Vagina (tissue), 2 donors: ENCODE measurements at regions not wholly inside any gene's neighbourhood (a gene's known extent, or its start where the extent isn't known, plus 50 kb on each side); places are given as distances from the start of the nearest gene placed in this dataset.

Experiments used
- POLR2A ChIP-seq, 2 donors: fragments of 450-650 bp; IDR thresholded peaks; one replicate each; pipeline ENCODE4 v1.6.1; 2017; ENCODE audit warnings: antibody characterized with exemption in 2 of 2, mild to moderate bottlenecking in 2 of 2, moderate library complexity in 2 of 2
- TF ChIP-seq, protein P1 (sequence below), 3 experiments: fragments of 450-650 bp in 2 of 3; fragments of 200-600 bp in 1 of 3; sonication (generic) in 1 of 3; IDR thresholded peaks; one replicate each; pipeline ENCODE4 v1.5.1; 2017 to 2019; ENCODE audit warnings: antibody characterized with exemption in 3 of 3, mild to moderate bottlenecking in 2 of 3, moderate library complexity in 2 of 3

DNA sequence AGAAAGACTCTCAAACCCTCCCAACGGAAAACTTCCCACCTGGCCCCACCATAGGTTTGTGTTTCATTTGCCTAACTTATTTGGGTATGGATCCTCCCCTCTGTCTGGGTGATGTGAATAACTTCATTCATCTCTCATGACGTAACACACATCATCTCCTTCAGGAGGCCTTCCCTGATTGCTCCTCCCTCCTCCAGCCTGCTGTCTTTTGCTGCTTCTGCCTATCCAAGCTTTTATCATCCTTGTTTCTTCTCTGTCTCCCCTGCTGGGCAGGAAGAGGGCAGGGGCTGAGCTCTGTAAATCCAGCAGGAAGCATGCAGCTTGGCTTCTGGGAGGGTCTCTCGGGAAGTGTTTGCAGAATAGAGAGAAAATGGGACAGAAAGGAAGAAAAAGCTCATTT lies 766.0 kb upstream of the TBX3 start:
- TF ChIP-seq, protein P1, sequence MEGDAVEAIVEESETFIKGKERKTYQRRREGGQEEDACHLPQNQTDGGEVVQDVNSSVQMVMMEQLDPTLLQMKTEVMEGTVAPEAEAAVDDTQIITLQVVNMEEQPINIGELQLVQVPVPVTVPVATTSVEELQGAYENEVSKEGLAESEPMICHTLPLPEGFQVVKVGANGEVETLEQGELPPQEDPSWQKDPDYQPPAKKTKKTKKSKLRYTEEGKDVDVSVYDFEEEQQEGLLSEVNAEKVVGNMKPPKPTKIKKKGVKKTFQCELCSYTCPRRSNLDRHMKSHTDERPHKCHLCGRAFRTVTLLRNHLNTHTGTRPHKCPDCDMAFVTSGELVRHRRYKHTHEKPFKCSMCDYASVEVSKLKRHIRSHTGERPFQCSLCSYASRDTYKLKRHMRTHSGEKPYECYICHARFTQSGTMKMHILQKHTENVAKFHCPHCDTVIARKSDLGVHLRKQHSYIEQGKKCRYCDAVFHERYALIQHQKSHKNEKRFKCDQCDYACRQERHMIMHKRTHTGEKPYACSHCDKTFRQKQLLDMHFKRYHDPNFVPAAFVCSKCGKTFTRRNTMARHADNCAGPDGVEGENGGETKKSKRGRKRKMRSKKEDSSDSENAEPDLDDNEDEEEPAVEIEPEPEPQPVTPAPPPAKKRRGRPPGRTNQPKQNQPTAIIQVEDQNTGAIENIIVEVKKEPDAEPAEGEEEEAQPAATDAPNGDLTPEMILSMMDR (IDR thresholded peaks at IDR 0.05): no peak
- TF ChIP-seq POLR2A (IDR thresholded peaks at IDR 0.05): no peak
